ENCODE measurements at regions not wholly inside any gene's neighbourhood (a gene's known extent, or its start where the extent isn't known, plus 50 kb on each side); places are given as distances from the start of the nearest gene placed in this dataset.

- Histone ChIP-seq H3K27me3 (ENCODE audit: insufficient read depth, low read length, poor library complexity) (no peaks in the 10 kb centered on the region), H3K36me3 (ENCODE audit: insufficient read depth, low read length) (no peaks in the 10 kb centered on the region), H3K9me3 (ENCODE audit: insufficient read depth, low read length, severe bottlenecking) (no peaks in the 10 kb centered on the region), H3K79me2 (ENCODE audit: insufficient read depth, low read length) (no peaks in the 10 kb centered on the region), H4K20me1 (ENCODE audit: insufficient read depth, low read length) (no peaks in the 10 kb centered on the region), H3K4me1 (ENCODE audit: insufficient read depth, low read length) (no peaks in the 10 kb centered on the region), H3K4me3 (ENCODE audit: low read depth in 1 of 2, low read length in 2 of 2) (no peak overlapping the region), H3K27ac (ENCODE audit: low read length) (no peak overlapping the region), H3K9ac (ENCODE audit: low read depth, low read length) (no peak overlapping the region), H3K4me2 (ENCODE audit: insufficient read depth, low read length) (no peak overlapping the region), H2AFZ (ENCODE audit: low read depth, low read length) (no peak overlapping the region)
- DNase-seq (no peak), ATAC-seq (ENCODE audit: insufficient read depth, low read depth) (no peak)
- TF ChIP-seq EZH2 (IDR thresholded peaks at IDR 0.05; ENCODE audit: borderline replicate concordance, low read depth, low read length, severe bottlenecking) (no peak), CTCF (IDR thresholded peaks at IDR 0.05; ENCODE audit: borderline replicate concordance, extremely low read depth, low read length, poor library complexity, severe bottlenecking) (no peak)
These were observed 66.9 kb upstream of the PDE1C start for GRCh38 chr7:32137059-32137458.

GRCh38 chr7:32131091-32131490 is 60.9 kb upstream of the PDE1C start:
- Histone ChIP-seq H4K20me1 (ENCODE audit: insufficient read depth, low read length) (no peaks in the 10 kb centered on the region), H3K36me3 (ENCODE audit: insufficient read depth, low read length) (no peaks in the 10 kb centered on the region), H3K4me1 (ENCODE audit: insufficient read depth, low read length) (no peaks in the 10 kb centered on the region), H2AFZ (ENCODE audit: low read depth, low read length) (no peak overlapping the region), H3K9ac (ENCODE audit: low read depth, low read length) (no peak overlapping the region), H3K4me2 (ENCODE audit: insufficient read depth, low read length) (no peak overlapping the region), H3K27me3 (ENCODE audit: insufficient read depth, low read length, poor library complexity) (no peaks in the 10 kb centered on the region), H3K27ac (ENCODE audit: low read length) (no peak overlapping the region), H3K4me3 (ENCODE audit: low read depth in 1 of 2, low read length in 2 of 2) (no peak overlapping the region), H3K9me3 (ENCODE audit: insufficient read depth, low read length, severe bottlenecking) (no peaks in the 10 kb centered on the region), H3K79me2 (ENCODE audit: insufficient read depth, low read length) (no peaks in the 10 kb centered on the region)
- DNase-seq (no peak), ATAC-seq (ENCODE audit: insufficient read depth, low read depth) (no peak)
- TF ChIP-seq EZH2 (IDR thresholded peaks at IDR 0.05; ENCODE audit: borderline replicate concordance, low read depth, low read length, severe bottlenecking) (no peak), CTCF (IDR thresholded peaks at IDR 0.05; ENCODE audit: borderline replicate concordance, extremely low read depth, low read length, poor library complexity, severe bottlenecking) (no peak)

- no peaks in the 10 kb centered on the region for H3K9me3 ChIP-seq (ENCODE audit: insufficient read depth, low read length, severe bottlenecking)
- no peak overlapping the region for H3K27ac ChIP-seq (ENCODE audit: low read length)
- no peak overlapping the region for H3K4me2 ChIP-seq (ENCODE audit: insufficient read depth, low read length)
- ATAC-seq (ENCODE audit: insufficient read depth, low read depth), result no peak
- no peaks in the 10 kb centered on the region for H3K79me2 ChIP-seq (ENCODE audit: insufficient read depth, low read length)
- no peaks in the 10 kb centered on the region for H3K36me3 ChIP-seq (ENCODE audit: insufficient read depth, low read length)
- H3K27me3 ChIP-seq (ENCODE audit: insufficient read depth, low read length, poor library complexity), result no peaks in the 10 kb centered on the region
- no peak for TF ChIP-seq EZH2 (IDR thresholded peaks at IDR 0.05; ENCODE audit: borderline replicate concordance, low read depth, low read length, severe bottlenecking)
- TF ChIP-seq CTCF (IDR thresholded peaks at IDR 0.05; ENCODE audit: borderline replicate concordance, extremely low read depth, low read length, poor library complexity, severe bottlenecking), result no peak
- no peak overlapping the region for H3K4me3 ChIP-seq (ENCODE audit: low read depth in 1 of 2, low read length in 2 of 2)
- H4K20me1 ChIP-seq (ENCODE audit: insufficient read depth, low read length), result no peaks in the 10 kb centered on the region
- no peak overlapping the region for H2AFZ ChIP-seq (ENCODE audit: low read depth, low read length)
- no peak overlapping the region for H3K9ac ChIP-seq (ENCODE audit: low read depth, low read length)
- no peaks in the 10 kb centered on the region for H3K4me1 ChIP-seq (ENCODE audit: insufficient read depth, low read length)
- no peak for DNase-seq
These were observed 56.6 kb upstream of the PDE1C start for GRCh38 chr7:32126843-32127242.

Data from DND-41 (cell line).